ACC112 (cell line): ENCODE measurements at regions not wholly inside any gene's neighbourhood (a gene's known extent, or its start where the extent isn't known, plus 50 kb on each side); places are given as distances from the start of the nearest gene placed in this dataset.

Experiments used
- H2AFZ ChIP-seq: fragments of 200-600 bp; sonication (generic); one replicate; pipeline ENCODE4 v1.6.0; 2017; ENCODE audit warnings: antibody characterized with exemption, low read length; ENCODE audit not compliant: unreplicated experiment
- H3K27ac ChIP-seq: fragments of 200-600 bp; sonication (generic); 2 replicates; pipeline ENCODE4 v1.5.1; 2014; ENCODE audit warnings: low read depth, mild to moderate bottlenecking, antibody characterized with exemption, low read length, moderate library complexity
- H3K27me3 ChIP-seq: fragments of 200-600 bp; sonication (generic); 2 replicates; pipeline ENCODE4 v1.6.1; 2014; ENCODE audit warnings: mild to moderate bottlenecking, antibody characterized with exemption, low read length, moderate library complexity, mixed read lengths; ENCODE audit not compliant: insufficient read depth
- H3K36me3 ChIP-seq: fragments of 200-600 bp; sonication (generic); 2 replicates; pipeline ENCODE4 v1.6.1; 2016; ENCODE audit warnings: mild to moderate bottlenecking, antibody characterized with exemption, low read length, moderate library complexity, mixed read lengths; ENCODE audit not compliant: insufficient read depth
- H3K4me1 ChIP-seq: fragments of 200-600 bp; sonication (generic); one replicate; pipeline ENCODE4 v1.6.1; 2016; ENCODE audit warnings: low read length, mixed read lengths; ENCODE audit not compliant: insufficient read depth, unreplicated experiment, control insufficient read depth
- H3K4me3 ChIP-seq: fragments of 200-600 bp; sonication (generic); 2 replicates; pipeline ENCODE4 v1.5.1; 2014; ENCODE audit warnings: mild to moderate bottlenecking, low read depth, low read length
- H3K79me2 ChIP-seq: fragments of 200-600 bp; sonication (generic); one replicate; pipeline ENCODE4 v1.6.0; 2016; ENCODE audit warnings: low read length; ENCODE audit not compliant: control insufficient read depth, unreplicated experiment, insufficient read depth

DNA sequence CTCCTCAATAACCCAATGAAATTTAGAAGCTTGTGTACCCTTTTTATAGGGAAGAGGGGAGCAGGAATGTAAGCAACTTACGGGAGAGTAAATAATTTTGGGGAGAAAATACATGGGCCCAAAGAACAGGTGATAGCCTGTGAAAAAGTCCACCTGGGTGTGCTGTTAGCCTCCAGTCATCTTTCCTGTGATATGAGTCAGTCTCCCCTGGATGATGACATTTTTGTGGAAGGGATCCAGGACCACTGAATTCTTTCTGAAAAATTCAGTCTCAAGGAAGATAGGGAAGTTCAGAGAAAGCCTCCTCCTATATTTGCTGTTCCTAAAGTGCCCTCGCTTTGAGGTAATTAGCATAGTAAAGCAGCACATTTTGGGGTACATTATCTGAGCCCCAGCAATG is 149.8 kb downstream of the SQOR start:
- no peak overlapping the region for H3K4me3 ChIP-seq
- H3K4me1 ChIP-seq = no peaks in the 10 kb centered on the region
- H3K79me2 ChIP-seq = no peaks in the 10 kb centered on the region
- H3K27me3 ChIP-seq = peaks cover 47% of the 10 kb centered on the region
- no peak overlapping the region for H3K27ac ChIP-seq
- no peaks in the 10 kb centered on the region for H3K36me3 ChIP-seq
- H2AFZ ChIP-seq = no peak overlapping the region

DNA sequence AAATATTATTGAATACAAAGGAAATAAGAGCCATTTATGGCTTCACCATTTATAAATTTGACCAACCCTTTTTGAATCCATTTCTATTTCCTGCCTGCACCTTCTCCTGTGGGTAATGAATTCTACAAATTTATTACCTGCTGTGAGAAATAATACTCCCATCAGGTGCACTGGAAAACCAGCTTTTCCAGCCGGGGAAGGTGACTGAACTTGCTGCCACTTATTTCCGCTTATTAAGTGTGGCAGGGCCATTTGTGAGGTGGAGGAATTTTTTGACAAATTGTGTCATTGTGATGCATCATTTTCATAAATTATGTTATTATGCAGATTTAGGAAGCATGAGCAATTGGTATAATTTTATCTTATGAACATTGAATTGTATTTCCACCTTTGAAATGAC is 151.1 kb downstream of the SQOR start:
- Histone ChIP-seq H3K4me1 (no peaks in the 10 kb centered on the region), H3K27me3 (peaks cover 35% of the 10 kb centered on the region), H3K4me3 (no peak overlapping the region), H3K79me2 (no peaks in the 10 kb centered on the region), H2AFZ (no peak overlapping the region), H3K36me3 (no peaks in the 10 kb centered on the region), H3K27ac (no peak overlapping the region)

DNA sequence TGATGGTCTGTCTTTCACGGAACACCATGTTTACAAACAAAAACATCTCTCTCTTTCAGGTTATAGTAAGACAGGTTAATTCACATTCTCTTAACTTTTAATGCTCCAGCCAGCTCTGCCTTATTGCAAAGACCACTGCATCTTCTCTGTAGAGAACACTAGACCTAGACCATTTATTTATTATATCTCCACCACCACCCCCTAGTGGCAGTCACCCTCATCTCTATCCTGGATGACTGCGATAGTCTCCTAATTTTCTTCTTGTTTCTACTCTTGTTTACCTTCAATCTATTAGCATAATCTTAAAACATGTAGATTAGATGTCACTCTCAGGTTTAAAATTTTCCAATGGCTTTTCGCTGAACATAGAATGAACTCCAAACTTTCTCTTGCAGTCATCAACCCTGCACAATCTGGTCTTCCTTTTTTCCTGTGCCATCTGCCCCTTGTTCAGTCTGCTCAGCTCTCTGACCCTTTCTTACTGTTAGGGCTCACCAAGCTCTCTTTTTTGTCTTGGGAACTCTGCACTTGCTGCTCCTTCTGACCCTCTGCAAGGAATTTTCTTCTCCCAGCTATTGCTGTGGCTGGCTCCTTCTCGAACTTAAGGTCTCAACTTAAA is 155.6 kb downstream of the SQOR start:
- H3K4me1 ChIP-seq = no peaks in the 10 kb centered on the region
- H3K79me2 ChIP-seq = no peaks in the 10 kb centered on the region
- H3K36me3 ChIP-seq = no peaks in the 10 kb centered on the region
- H2AFZ ChIP-seq = no peak overlapping the region
- H3K4me3 ChIP-seq = no peak overlapping the region
- H3K27me3 ChIP-seq = peaks cover 41% of the 10 kb centered on the region
- no peak overlapping the region for H3K27ac ChIP-seq

DNA sequence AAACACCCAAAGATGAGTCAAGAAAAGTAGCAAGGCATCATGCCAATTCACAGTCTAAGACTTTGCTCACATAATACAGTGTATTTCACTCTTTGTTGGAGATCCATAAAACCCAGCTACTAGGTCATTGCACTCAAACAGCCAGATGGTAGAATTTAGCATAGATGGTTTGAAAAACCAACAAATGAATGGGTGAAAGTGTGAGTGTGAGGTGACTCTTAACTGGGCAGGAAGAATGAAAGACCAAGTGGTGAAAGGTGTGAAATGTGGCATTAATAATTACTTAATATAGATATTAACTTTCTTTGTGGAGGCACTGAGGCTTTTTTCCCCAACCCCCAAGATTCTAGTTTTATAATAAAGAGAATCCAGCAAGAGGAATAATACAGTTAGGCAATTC is 159.5 kb downstream of the SQOR start:
- H3K27me3 ChIP-seq = peaks cover 38% of the 10 kb centered on the region
- no peaks in the 10 kb centered on the region for H3K36me3 ChIP-seq

DNA sequence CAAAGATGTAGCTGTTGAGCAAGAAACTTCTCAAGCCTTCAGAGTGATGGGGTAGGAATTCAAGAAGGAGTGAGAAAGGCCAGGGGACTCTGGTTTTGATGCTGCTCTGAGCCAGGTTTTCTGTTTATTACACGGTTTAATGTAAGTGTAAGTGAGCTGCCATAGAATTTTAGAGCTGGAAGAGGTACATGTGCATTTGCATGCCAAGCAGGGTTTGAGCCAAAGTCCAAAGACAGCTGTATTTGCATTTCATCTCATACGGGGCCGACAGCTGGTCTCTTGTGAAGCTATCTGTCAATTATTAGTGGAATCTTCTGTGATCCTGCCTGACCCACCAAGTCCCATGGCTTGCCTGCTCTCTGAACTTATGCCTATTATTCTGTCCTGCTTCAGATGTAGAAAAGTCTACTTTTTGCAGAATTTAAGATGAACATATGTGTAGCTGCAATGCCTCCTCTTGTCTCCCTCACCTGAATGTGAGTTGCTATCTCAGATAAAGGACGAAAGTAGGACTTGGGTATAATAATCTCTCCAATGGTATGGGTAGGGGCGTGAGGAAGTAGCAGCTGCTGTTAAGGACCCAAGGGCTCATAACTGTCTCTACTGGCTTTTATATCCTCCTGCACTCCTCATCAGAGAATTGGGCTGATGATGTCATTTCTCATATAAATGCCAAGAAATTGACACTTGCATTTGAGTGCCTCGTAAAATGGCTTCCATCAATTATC is 160.0 kb downstream of the SQOR start:
- Histone ChIP-seq H3K4me1 (no peaks in the 10 kb centered on the region), H2AFZ (no peak overlapping the region), H3K36me3 (no peaks in the 10 kb centered on the region), H3K27ac (no peak overlapping the region), H3K27me3 (peaks cover 43% of the 10 kb centered on the region), H3K4me3 (no peak overlapping the region), H3K79me2 (no peaks in the 10 kb centered on the region)

More for the DNA sequence above, 159.5 kb downstream of the SQOR start:
- H3K4me1 ChIP-seq = no peaks in the 10 kb centered on the region
- H2AFZ ChIP-seq = no peak overlapping the region
- H3K79me2 ChIP-seq = no peaks in the 10 kb centered on the region
- H3K4me3 ChIP-seq = no peak overlapping the region
- H3K27ac ChIP-seq = no peak overlapping the region

DNA sequence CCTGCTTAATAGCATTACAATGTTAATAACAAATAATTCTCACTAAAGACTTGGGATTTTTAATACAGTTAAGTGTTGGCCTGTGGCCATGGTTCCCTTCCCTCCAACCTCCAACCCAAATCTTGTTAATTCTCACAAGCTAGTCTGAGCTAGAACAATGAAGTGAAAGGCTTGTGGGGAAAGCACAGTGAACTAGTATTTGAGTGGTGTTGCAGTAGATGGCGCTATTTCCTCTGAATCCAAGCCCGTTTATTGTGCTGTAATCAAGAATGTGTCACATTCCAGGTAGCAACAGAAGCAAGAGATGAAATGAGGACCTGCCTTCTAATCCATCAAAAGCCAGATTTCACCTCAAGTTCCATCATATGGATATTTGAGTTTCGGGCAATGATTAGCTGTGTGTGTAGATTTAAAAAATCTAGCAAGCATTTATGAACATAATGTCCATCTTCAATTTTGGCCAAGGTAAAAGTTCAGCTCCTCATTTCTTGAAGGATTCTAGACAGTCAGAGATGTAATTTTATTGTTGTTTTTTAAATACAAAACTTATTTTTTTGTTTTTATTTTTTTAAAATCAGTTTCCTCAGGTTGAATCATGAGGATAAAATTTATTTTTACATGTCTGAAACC is 160.7 kb downstream of the SQOR start:
- H3K4me3 ChIP-seq = no peak overlapping the region
- H3K27ac ChIP-seq = no peak overlapping the region
- no peak overlapping the region for H2AFZ ChIP-seq
- H3K27me3 ChIP-seq = peaks cover 43% of the 10 kb centered on the region
- H3K79me2 ChIP-seq = no peaks in the 10 kb centered on the region
- H3K4me1 ChIP-seq = no peaks in the 10 kb centered on the region
- no peaks in the 10 kb centered on the region for H3K36me3 ChIP-seq

DNA sequence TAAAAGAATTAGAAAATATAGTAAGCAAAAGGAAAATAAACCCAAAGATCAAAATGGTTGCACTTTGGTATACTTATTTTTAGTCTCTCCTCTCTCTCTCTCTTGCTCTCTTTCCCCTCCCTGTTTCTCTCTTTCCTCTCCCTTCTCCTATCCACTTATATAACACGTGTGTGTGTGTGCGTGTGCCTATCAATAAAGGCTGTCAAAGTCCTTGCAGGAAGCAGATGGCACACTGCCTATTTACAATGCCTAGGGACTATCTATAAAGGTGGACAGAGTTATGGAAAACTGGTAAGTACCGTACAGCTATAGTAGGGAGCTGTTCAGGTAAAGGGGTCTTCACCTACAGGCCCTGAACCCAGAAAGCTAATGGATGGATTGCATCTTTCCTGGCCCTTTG is 161.6 kb downstream of the SQOR start:
- Histone ChIP-seq H3K79me2 (no peaks in the 10 kb centered on the region), H3K27ac (no peak overlapping the region)

DNA sequence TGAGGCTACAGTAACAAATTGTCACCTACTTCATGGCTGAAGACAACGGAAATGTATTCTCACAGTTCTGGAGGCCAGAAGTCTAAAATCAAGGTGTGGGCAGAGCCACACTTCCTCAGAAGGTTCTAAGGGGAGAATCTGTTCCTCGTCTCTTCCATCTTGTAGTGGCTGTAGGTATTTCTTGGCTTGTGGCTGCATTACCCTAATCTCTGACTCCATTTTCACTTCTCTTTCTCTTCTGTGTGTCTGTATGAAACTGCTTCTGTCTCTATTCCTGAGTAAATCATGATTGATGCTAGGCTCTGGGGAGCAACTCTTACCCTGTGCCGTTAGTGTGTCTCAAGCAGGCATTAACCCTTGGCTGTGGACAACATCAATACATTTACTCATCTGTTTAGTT is 164.7 kb downstream of the SQOR start:
- no peak overlapping the region for H2AFZ ChIP-seq
- H3K4me1 ChIP-seq = no peaks in the 10 kb centered on the region
- H3K27ac ChIP-seq = no peak overlapping the region
- H3K79me2 ChIP-seq = no peaks in the 10 kb centered on the region
- H3K36me3 ChIP-seq = no peaks in the 10 kb centered on the region
- H3K4me3 ChIP-seq = no peak overlapping the region
- H3K27me3 ChIP-seq = peaks cover 31% of the 10 kb centered on the region

More for the DNA sequence above, 161.6 kb downstream of the SQOR start:
- no peak overlapping the region for H3K4me3 ChIP-seq
- no peaks in the 10 kb centered on the region for H3K4me1 ChIP-seq
- H2AFZ ChIP-seq = no peak overlapping the region
- H3K27me3 ChIP-seq = peaks cover 47% of the 10 kb centered on the region
- no peaks in the 10 kb centered on the region for H3K36me3 ChIP-seq

DNA sequence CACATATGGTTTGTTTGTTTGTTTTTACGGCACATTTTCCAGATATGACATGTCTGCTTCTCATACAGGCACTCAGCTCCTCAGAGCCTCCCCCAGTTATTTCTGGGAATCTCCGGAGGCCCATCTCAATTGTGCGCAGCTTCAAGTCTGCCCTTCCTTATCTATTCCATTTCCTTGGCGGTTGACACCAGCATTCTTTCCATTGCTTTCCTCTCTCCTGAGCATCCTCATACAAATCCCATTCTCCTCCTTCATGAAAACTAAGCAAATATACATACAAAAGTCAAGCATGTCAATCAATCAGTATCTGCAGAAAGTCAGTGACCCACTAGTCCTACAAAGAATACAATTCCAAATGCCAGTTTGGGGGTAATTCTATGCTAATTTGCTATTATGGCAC is 166.7 kb downstream of the SQOR start:
- Histone ChIP-seq H3K27me3 (peaks cover 25% of the 10 kb centered on the region), H3K4me3 (no peak overlapping the region), H3K27ac (no peak overlapping the region), H3K79me2 (no peaks in the 10 kb centered on the region), H3K4me1 (no peaks in the 10 kb centered on the region), H3K36me3 (no peaks in the 10 kb centered on the region), H2AFZ (no peak overlapping the region)

DNA sequence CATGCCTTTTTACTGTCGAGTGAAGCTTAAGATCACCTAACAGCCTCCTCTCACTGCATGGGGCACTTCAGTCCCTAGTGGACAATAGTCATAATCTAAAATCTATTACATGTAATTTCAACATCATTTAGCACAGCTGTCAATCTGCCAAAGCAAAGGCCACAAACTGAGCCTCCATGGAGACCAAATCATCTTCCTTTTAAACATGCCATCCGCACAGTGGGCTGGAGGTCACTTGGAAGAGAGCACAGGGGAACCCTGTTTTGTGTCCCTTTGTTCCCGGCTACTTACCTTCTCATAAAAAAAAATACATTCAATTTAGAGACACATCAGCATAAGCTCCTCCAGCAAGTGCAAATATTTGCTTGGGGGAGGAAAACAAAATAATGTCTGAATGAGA is 167.3 kb downstream of the SQOR start:
- Histone ChIP-seq H3K27me3 (peaks cover 27% of the 10 kb centered on the region), H3K4me3 (no peak overlapping the region), H2AFZ (no peak overlapping the region), H3K36me3 (no peaks in the 10 kb centered on the region), H3K79me2 (no peaks in the 10 kb centered on the region), H3K4me1 (no peaks in the 10 kb centered on the region), H3K27ac (no peak overlapping the region)

DNA sequence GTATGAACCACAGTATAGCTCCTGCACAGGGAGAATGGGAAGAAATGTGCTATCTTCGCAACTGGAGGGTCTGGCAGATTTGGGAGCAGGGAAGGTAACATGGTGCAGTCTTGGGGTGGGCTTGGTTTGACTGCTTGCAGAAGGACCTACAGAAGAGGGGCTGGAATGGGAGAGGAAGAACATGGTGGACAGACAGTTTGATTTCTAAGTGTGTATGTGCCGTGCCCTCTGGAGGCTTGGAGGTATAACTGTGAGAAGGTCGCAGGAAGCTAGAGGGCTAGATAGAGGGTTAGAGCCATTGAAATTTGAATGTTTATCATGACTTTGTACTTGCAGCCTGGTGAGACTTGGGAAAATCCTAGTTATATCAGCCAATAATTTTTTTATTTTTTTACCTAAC is 169.2 kb downstream of the SQOR start:
- Histone ChIP-seq H2AFZ (no peak overlapping the region), H3K36me3 (no peaks in the 10 kb centered on the region), H3K27ac (no peak overlapping the region), H3K27me3 (peaks cover 27% of the 10 kb centered on the region), H3K4me1 (no peaks in the 10 kb centered on the region), H3K4me3 (no peak overlapping the region), H3K79me2 (no peaks in the 10 kb centered on the region)
